ENCODE measurements at regions not wholly inside any gene's neighbourhood (a gene's known extent, or its start where the extent isn't known, plus 50 kb on each side); places are given as distances from the start of the nearest gene placed in this dataset.
A peak's percentile ranks its signal among the peaks of the same experiment; 100 is the strongest.

DNA sequence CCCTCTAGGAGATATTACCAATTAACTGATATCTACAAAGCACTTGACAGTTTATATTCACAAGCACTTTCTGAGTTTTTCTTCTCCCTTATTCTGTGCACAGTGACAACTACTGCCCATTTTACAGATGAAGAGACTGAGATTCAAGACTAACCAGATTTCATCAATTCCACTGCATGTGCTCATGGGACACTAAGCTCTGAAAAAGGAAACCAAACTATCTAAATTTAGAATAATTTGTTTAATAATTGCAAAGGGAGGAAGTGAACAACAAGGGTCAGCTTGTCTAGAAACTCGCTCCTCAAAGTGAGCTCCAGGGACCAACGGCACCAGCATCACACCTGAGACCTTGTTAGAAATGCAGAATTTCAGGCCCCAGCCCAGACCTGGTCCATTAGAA, 50.8 kb upstream of the MYLIP start:
- no peak overlapping the region for H3K4me3 ChIP-seq (ENCODE audit: insufficient read depth, low read depth, low read length)

DNA sequence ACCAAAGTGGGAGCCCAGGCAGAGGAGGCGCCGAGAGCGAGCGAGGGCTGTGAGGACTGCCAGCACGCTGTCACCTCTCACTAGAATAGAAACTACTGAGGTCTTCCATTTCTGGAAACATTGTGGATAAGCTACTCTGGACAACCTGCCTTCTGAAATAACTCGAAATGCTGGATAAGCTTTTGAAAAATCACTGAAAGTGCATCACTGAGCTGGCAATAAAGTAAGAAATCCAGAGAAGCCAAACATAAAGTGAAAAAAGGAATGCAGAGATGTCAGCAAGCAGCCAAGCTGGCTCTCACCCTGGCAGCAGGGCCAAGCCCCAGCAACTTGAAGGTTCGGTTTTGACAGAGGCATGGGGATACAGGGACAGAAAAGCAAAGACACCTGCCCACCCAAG, 59.2 kb upstream of the MYLIP start:
- H3K27me3 ChIP-seq (ENCODE audit: control insufficient read depth, insufficient read depth, low read length), result peaks cover 2% of the 10 kb centered on the region; the same call in 1 of the 2 replicates
- H3K36me3 ChIP-seq (replicated peaks; ENCODE audit: control insufficient read depth, insufficient read depth, low read length), result no peaks in the 10 kb centered on the region
- no peak for DNase-seq

More for the DNA sequence above, 50.8 kb upstream of the MYLIP start:
- Histone ChIP-seq H3K27me3 (ENCODE audit: control insufficient read depth, insufficient read depth, low read length) (peaks cover 2% of the 10 kb centered on the region; the same call in 1 of the 2 replicates), H3K36me3 (replicated peaks; ENCODE audit: control insufficient read depth, insufficient read depth, low read length) (no peaks in the 10 kb centered on the region)
- no peak for DNase-seq

DNA sequence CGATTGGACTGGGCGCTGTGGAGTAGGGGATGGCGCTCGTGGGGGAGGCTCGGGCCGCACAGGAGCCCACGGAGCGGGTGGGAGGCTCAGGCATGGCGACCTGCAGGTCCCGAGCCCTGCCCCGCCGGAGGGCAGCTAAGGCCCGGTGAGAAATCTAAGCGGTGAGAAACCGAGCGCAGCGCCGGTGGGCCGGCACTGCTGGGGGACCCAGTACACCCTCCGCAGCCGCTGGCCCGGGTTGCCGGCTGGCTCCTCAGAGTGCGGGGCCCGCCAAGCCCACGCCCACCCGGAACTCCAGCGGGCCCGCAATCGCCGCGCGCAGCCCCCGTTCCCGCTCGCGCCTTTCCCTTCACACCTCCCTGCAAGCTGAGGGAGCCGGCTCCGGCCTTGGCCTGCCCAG, 59.7 kb upstream of the MYLIP start:
- DNase-seq, result no peak
- Histone ChIP-seq H3K36me3 (replicated peaks; ENCODE audit: control insufficient read depth, insufficient read depth, low read length) (no peaks in the 10 kb centered on the region), H3K4me3 (ENCODE audit: insufficient read depth, low read depth, low read length) (no peak overlapping the region), H3K27me3 (ENCODE audit: control insufficient read depth, insufficient read depth, low read length) (peaks cover 2% of the 10 kb centered on the region; the same call in 1 of the 2 replicates)

More for the DNA sequence above, 59.2 kb upstream of the MYLIP start:
- no peak overlapping the region for H3K4me3 ChIP-seq (ENCODE audit: insufficient read depth, low read depth, low read length)

DNA sequence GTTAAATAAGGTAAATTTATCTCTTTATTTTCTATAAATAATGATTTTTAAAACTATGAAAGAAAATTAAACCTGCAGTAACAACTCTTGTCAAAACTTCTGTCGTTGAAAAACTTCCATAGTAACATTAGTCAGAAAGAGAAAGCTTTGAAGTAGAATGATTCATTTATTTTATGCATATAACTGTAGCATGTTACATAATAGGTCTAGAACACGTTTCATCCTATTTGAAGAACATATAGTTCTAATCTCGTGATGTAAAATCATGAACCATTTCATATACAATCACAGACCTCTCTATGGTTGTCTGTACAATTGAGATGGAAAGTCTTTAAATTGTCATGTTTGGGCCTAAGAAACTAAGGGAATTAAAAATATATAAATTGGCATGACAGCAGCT, 61.3 kb upstream of the MYLIP start:
- H3K27me3 ChIP-seq (ENCODE audit: control insufficient read depth, insufficient read depth, low read length), result no peaks in the 10 kb centered on the region
- H3K4me3 ChIP-seq (ENCODE audit: insufficient read depth, low read depth, low read length), result no peak overlapping the region
- DNase-seq, result no peak
- H3K36me3 ChIP-seq (replicated peaks; ENCODE audit: control insufficient read depth, insufficient read depth, low read length), result no peaks in the 10 kb centered on the region

DNA sequence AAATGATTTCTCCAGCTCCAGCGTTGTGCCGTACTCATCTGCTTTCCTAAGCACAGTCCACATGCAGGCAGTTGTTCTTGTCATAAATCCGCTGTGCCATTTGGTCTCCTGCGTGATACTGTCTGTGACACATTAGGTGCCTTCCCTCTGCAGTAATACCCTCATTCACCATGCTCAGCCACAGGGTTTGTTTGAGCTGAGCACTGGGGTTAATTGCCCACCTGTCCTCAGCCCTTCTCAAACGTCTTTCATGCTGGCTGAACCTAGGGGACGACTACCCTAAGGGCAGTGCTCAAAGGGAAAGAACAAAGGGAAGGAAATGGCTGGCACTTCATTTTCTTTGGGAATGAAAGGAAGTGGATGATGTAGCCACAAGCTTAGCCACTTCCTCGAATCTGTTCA, 64.2 kb upstream of the MYLIP start:
- peak; percentile 24 for DNase-seq
- no peak overlapping the region for H3K4me3 ChIP-seq (ENCODE audit: insufficient read depth, low read depth, low read length)
- no peaks in the 10 kb centered on the region for H3K27me3 ChIP-seq (ENCODE audit: control insufficient read depth, insufficient read depth, low read length)
- H3K36me3 ChIP-seq (replicated peaks; ENCODE audit: control insufficient read depth, insufficient read depth, low read length), result no peaks in the 10 kb centered on the region

DNA sequence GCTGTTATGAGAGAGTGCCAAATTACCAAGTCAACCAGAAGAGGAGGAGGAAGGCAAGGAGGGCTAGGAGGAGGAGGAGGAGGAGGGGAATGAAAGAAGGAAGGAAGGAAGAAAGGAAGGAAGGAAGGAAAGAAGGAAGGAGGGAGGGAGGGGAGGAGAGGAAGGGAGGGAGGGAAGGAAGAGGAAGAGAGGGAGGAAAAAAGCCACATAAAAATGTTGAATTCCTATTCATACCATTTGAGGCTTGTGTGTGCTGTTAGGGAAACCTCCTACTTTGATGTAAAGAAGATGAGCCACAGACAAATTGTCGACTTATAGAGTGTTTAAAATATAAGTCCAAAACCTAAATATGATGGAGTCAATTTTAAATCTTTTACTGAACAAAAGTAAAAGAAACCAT, 65.3 kb upstream of the MYLIP start:
- H3K36me3 ChIP-seq (replicated peaks; ENCODE audit: control insufficient read depth, insufficient read depth, low read length), result no peaks in the 10 kb centered on the region
- no peak overlapping the region for H3K4me3 ChIP-seq (ENCODE audit: insufficient read depth, low read depth, low read length)
- DNase-seq, result no peak
- no peaks in the 10 kb centered on the region for H3K27me3 ChIP-seq (ENCODE audit: control insufficient read depth, insufficient read depth, low read length)

DNA sequence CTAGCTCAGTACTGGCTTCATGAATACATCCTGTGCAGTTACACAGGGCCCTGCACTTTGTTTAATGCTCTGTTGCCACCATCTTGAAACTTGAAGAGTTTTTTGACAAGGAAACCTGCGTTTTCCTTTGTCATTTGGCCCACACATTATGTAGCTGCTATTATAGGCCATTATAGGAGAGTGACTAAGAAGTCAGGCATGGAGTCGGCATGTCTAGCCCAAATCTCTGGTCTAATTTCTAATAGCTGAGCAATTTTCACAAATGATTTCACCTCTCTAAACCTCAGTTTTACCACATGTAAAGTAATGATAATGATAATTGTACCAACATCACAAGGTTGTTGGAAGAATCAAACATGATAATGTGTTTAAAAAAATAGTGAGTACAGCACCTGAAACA, 67.1 kb upstream of the MYLIP start:
- no peaks in the 10 kb centered on the region for H3K36me3 ChIP-seq (replicated peaks; ENCODE audit: control insufficient read depth, insufficient read depth, low read length)
- no peak for DNase-seq
- no peaks in the 10 kb centered on the region for H3K27me3 ChIP-seq (ENCODE audit: control insufficient read depth, insufficient read depth, low read length)
- H3K4me3 ChIP-seq (ENCODE audit: insufficient read depth, low read depth, low read length), result no peak overlapping the region

DNA sequence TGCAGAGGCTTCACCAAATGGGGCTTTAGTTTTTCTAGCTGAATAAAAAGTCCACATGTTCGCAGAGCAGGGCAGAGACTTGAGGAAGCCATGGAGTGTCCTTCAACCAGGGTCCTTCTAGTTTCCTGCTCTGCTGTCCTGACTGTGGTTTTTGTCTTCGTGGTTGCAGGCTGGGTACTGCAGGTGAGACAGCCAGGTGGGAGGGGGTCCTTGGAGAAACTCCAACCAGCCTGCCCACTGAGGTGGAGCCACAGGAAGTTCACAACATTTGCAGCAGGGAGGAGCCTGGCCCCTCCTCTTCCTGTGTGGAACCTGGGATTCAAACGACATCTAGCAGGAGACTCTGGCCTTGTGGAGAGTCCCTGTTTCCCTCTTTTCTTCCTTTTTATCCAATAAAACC, 68.8 kb upstream of the MYLIP start:
- no peaks in the 10 kb centered on the region for H3K36me3 ChIP-seq (replicated peaks; ENCODE audit: control insufficient read depth, insufficient read depth, low read length)
- H3K27me3 ChIP-seq (ENCODE audit: control insufficient read depth, insufficient read depth, low read length), result no peaks in the 10 kb centered on the region
- no peak for DNase-seq
- H3K4me3 ChIP-seq (ENCODE audit: insufficient read depth, low read depth, low read length), result no peak overlapping the region

DNA sequence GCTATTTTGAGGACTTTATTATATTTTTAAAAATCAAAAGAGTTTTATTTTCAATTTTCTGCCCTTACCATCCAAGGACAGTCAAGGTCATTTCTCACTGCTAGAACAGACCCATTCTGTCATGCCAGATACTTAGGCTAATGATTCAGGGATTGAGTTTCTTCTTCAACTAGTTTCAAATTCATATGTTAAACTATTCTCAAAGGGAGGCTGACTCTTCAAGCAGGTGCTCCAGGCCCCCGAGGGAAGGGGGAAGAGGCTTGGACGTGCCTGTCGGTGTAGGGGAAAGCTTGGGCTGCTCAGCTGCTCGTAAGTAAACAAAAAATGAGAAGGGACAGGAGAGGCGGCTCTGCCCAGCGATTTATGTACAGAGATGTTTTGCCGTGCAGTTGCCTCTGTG, 69.4 kb upstream of the MYLIP start:
- H3K36me3 ChIP-seq (replicated peaks; ENCODE audit: control insufficient read depth, insufficient read depth, low read length), result no peaks in the 10 kb centered on the region
- no peak overlapping the region for H3K4me3 ChIP-seq (ENCODE audit: insufficient read depth, low read depth, low read length)
- DNase-seq, result peak; percentile 31
- H3K27me3 ChIP-seq (ENCODE audit: control insufficient read depth, insufficient read depth, low read length), result no peaks in the 10 kb centered on the region

DNA sequence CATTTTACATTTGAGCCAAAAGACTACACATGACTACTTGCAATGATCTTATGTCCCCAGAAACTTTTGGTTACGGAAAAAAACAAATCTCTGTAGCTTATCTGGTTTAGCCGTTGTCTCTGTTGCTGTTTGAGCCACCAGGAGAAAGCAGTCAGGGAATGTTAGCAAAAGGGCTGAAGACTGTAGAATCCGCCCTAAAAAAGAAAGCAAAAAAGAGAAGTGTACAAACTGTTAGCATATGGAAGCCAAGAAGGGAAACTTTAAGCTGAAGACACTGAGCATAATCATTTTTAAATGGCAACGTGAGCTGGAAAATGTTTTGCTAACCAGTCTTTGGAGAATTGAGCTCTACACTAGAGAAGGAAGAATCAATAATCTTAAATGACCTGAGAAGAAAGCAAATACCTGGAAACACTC, 69.9 kb upstream of the MYLIP start:
- no peak for DNase-seq
- Histone ChIP-seq H3K4me3 (ENCODE audit: insufficient read depth, low read depth, low read length) (no peak overlapping the region), H3K27me3 (ENCODE audit: control insufficient read depth, insufficient read depth, low read length) (no peaks in the 10 kb centered on the region), H3K36me3 (replicated peaks; ENCODE audit: control insufficient read depth, insufficient read depth, low read length) (no peaks in the 10 kb centered on the region)

DNA sequence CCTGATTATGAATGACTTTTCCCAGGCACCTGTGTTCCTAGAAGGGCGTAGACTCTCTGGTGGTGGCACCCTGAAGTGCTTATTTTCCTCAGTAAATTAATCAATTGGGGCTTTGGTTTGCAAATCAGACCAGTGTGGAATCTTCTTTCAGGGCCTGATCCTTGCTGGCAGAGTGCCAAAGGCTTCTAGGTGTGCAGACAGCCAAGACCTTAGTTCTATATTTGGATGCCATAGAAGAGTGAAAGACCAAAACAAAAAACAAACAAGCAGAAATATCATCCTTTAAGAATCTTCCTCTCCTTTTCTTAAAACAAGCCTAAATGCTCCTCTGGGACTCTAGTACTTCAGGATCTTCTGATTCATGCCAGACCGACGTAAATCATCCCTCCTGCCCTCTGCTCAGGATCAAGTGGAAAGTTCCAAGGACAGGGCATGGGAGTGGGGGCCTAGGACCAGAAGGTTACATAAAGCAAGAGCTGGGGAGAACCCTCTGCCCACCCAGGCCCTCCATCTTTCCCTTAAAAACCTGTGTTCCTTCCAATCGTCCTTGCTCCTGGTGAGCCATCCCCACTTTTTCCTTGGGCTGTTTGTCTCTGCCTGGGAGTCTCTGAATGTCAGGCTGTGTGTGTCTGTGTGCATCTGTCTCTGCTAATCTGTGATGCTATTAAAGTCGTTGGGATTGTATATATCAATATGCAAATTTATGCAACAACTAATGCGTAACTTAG, 70.5 kb upstream of the MYLIP start:
- DNase-seq, result no peak
- no peaks in the 10 kb centered on the region for H3K36me3 ChIP-seq (replicated peaks; ENCODE audit: control insufficient read depth, insufficient read depth, low read length)
- H3K27me3 ChIP-seq (ENCODE audit: control insufficient read depth, insufficient read depth, low read length), result no peaks in the 10 kb centered on the region
- no peak overlapping the region for H3K4me3 ChIP-seq (ENCODE audit: insufficient read depth, low read depth, low read length)

DNA sequence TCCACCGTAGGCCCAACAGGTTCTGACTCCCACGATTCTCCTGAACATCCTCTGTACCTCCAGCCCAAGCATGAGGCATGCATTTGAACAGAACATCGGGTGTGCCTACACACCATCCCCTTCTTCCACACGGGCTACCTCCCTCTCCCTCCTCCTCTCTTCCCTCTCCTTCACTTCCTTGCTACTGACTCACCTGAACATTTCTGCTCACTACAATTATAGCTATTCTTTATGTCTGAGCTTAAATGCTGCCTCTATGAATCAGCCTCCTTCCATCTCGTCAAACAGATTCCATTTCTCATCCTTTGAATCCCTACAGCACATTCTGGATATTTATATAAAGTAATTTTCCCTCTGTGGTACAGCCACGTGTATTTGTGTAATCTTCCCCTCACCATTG, 71.4 kb upstream of the MYLIP start:
- H3K27me3 ChIP-seq (ENCODE audit: control insufficient read depth, insufficient read depth, low read length), result no peaks in the 10 kb centered on the region
- H3K36me3 ChIP-seq (replicated peaks; ENCODE audit: control insufficient read depth, insufficient read depth, low read length), result no peaks in the 10 kb centered on the region
- no peak for DNase-seq
- H3K4me3 ChIP-seq (ENCODE audit: insufficient read depth, low read depth, low read length), result no peak overlapping the region

DNA sequence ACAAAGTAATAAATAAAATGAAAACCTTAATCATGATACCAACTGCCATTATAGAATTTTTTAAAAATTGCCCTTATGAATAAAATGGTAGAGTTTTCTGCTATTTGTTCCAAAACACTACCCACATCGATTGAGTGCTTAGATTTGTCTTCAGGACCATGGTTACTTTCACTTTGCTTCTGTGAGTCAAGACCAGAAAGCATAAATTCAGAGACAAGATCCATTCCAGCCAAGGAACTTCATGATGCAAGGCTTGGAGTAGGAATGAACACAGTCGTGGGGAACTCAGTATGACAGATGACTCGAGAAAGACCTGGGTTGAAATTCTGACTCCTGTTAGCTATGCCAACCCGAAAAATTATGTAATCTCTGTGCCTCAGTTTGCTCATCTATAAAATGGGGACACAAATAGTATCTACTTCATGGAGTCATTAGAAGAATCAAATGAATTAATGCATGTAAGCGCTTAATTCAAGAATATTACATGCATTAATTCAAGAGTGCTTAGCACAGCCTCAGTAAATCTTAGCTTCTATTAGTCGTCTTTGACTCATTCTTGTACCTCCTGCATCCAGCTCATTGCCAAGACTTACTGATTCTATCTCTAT, 72.5 kb upstream of the MYLIP start:
- Histone ChIP-seq H3K36me3 (replicated peaks; ENCODE audit: control insufficient read depth, insufficient read depth, low read length) (no peaks in the 10 kb centered on the region), H3K4me3 (ENCODE audit: insufficient read depth, low read depth, low read length) (no peak overlapping the region), H3K27me3 (ENCODE audit: control insufficient read depth, insufficient read depth, low read length) (no peaks in the 10 kb centered on the region)
- DNase-seq, result no peak

DNA sequence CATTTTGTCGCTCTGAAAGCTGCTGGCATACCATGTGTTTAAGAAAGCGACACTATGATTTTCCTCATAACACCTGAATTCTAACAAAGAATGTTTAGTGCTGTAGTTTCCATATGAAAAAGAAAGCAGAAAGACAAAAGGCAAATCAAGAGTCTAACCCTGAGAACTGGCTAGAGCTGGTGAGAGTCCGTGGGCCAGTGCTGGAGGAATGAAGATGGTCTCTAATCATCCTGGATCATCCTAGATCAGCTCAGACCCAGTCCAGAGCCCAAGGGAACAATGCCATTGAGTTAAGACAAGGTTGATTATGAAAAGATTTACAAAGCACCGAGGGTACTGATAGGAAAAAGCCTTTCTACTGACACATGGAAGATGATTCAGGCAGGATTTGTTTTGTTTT, 73.0 kb upstream of the MYLIP start:
- H3K36me3 ChIP-seq (replicated peaks; ENCODE audit: control insufficient read depth, insufficient read depth, low read length), result no peaks in the 10 kb centered on the region
- DNase-seq, result no peak
- H3K27me3 ChIP-seq (ENCODE audit: control insufficient read depth, insufficient read depth, low read length), result no peaks in the 10 kb centered on the region
- no peak overlapping the region for H3K4me3 ChIP-seq (ENCODE audit: insufficient read depth, low read depth, low read length)

DNA sequence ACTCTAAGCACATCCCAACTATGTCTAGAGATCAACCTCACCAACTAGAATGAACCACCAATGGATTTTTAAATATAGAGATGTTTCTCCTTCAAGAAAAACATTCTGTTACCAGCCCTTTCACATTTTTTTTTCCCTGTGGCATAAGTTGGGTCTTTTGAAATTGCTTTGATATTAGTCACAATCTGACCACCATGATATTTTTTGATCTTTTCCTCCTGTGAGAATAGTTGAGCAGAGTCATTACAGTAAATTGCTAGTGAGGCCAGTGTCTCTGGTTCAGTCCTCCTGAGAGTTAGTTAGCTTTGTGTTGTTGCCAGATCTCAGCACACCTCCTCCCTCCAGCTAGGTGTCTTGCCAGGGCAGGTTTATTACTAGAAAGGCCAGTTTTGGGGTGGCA, 79.7 kb upstream of the MYLIP start:
- Histone ChIP-seq H3K4me3 (ENCODE audit: insufficient read depth, low read depth, low read length) (no peak overlapping the region), H3K27me3 (ENCODE audit: control insufficient read depth, insufficient read depth, low read length) (no peaks in the 10 kb centered on the region), H3K36me3 (replicated peaks; ENCODE audit: control insufficient read depth, insufficient read depth, low read length) (no peaks in the 10 kb centered on the region)
- no peak for DNase-seq
